Fibroblast of gingiva (primary cell): ENCODE measurements at regions not wholly inside any gene's neighbourhood (a gene's known extent, or its start where the extent isn't known, plus 50 kb on each side); places are given as distances from the start of the nearest gene placed in this dataset.

Experiments used
- DNase-seq: peaks from one replicate; pipeline ENCODE4 v3.0.0-alpha.2; 2011; ENCODE audit warnings: low read depth

DNA sequence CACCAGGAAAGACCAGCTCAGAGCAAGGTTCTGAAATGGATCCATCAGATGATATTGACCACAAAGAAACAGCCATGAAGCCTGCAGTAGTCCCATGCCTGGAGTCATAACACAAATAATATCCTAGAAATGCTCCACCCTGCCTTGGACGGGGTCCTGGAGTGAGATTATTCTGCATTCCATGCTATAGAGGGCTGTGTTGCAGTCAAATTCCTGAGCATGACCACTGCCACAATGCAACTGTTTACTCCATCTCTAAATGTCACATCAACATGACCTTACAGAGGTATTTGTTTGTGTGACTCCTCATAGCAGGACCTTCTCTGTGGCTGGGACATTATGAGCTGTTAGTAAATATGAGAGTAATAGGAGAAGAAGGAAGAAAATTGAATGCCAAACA, 257.5 kb upstream of the TCF21 start:
- peak; percentile 86 for DNase-seq

DNA sequence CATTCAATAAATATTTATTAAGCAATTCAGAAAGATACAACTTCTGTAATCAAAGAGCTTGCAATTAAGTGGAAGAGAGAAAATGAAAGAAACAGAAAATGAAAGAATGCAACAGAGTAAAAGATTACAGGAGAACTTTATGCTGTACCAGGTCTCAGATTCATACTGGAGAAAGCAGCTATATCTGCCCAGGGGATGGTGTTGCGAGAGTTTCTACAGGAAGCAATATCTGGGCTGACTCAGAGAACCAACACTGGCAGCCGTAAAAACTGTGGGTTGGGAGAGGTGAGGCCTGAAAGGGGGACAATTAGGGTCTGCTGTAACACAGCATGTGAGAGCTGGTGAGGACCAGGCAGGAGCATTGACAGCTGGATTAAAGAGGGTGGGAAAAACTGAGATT, 256.7 kb upstream of the TCF21 start:
- DNase-seq = peak; percentile 60

DNA sequence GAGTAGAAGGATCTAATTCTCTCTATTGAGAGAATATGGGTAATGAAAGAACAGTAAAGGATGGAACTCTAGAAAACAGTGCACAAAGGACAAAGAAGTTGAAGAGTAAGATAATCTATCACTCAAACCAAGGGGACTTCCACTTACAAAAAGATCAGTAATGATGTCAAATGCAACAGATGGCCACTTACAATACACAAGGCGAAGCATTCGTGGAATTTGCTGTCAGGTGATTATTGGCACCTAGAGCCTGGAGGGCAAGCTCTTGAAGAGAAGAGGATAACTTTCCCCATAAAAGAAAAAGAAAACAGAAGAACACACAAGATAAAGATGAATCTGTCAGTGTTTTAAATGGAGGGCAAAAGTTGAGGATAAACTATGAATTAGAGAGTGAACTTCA, 256.0 kb upstream of the TCF21 start:
- DNase-seq = no peak

DNA sequence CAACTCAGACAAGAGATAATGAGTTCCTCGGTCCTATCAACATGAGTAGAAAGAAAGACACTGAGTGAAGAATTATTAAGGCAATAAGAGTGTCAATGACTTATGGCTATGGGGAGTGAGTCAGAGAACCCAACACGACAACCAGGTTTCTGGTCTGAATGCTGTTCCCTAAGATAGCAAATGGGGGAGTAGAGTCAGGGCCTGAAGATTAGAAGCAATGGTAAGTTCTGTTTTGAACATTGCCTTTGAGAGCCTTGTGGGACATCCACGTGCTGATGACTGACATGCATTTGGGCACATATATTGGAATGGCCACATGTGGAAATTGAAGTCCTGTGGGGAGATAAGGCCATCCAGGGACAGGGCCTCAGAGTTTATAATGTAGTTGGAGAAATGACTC, 254.4 kb upstream of the TCF21 start:
- no peak for DNase-seq

DNA sequence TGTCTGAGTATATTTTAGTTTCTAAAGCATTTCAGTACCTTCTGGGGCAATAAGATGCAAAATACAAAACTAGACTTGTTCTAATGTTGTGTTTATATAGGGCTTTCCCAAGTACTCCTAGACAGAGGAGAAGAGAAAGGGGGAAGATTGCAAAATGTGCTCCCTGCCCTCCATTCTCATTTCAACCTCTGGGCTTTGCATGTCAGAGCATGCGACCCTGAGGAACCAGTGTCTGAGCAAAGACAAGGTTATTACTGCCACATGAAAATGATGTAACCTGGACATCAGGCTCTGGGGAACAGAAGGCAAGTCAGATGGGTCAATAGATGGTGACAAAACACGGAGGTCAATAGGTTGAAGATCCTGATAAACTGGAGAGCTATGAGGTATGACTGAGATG, 253.5 kb upstream of the TCF21 start:
- no peak for DNase-seq

DNA sequence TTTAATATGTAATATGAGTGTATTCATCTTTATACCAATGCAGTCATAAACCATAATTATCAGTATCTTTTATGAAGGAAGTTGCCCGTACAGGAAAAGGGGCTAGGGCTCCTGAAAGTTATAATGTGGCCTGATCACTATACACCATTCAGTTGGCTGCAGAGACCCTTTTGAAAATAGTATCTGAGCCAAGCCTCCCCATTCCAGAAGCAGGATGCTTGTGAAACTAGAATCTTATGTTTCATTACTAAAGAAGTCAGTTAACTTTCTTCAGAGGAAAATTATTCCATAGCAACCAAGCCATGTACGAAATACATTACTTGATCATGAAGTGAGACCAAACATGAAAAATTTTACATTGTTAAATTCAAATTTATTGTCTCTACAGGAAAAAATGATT, 251.5 kb upstream of the TCF21 start:
- peak; percentile 56 for DNase-seq

GRCh38 chr6:133637874-133638273, 251.0 kb upstream of the TCF21 start:
- DNase-seq = no peak

DNA sequence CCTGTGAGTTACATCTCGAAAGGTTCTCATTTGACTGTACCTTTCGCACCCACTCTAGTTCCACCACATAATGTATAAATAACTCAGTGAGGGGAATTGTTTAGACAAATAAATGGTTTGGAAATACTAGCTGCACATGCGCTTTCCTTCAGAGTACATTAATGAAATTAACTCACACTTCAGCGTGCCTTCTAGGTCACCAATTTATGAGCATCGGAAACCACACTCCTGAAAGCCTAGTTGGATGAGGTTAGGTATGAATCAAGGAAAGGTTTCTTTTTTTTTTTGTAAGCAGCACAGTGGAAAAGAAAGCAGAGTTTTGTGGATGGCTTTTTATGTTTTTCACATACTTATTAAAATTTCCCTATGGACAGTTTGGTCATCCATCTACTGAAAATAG, 247.8 kb upstream of the TCF21 start:
- no peak for DNase-seq

DNA sequence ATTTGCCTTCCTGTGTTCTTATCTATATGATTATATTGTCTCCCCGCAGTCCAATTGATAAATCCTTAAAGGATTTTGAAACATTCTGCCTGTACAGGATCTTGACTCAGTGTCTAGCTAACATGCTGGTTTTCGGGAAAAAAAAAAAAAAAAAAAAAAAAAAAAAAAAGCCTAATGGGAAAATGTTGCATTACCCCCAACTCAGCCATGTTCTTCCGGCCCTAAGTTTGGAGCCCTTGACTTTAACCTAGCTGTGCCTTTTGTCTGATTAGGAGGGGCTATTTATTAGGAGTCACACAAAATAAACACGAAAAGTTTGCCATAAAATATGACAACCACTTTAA, 244.4 kb upstream of the TCF21 start:
- no peak for DNase-seq

GRCh38 chr6:133644892-133645619, 243.9 kb upstream of the TCF21 start:
- peak; percentile 85 for DNase-seq

DNA sequence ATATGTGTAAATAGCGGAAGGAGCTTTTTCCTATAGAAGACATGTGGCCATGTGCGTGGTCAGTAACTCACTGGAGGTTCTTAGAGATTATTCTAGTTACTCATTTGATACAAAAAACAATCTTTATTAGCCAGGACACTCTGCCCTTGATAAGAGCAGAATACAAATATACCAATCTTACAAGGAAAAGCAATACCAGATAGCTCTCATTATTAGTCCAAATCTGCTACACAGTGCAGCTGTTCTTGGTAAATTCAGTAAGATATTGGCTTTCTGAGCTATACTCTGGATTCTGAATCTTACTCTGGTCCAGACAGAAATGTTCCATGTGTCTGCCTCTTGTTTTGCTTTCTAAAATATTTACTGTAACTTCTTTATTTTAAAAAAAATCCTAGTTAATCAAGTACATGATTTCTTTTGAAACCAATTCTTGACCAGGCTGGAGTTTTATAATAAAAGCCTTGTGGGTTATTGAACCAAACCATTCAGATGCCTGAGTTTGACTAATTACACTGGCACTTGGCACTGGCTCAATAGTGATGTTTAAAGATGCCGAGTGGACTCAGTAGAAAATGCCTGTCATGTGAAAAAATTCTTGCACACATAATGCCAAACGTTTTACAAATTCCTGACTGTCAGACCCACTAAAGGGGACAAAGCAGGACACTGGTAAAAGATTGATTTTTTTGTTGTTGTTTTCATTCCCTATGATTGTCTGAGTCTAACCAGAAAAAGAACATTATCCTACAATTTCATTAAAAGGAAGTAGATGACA, 242.8 kb upstream of the TCF21 start:
- DNase-seq = peak; percentile 90

DNA sequence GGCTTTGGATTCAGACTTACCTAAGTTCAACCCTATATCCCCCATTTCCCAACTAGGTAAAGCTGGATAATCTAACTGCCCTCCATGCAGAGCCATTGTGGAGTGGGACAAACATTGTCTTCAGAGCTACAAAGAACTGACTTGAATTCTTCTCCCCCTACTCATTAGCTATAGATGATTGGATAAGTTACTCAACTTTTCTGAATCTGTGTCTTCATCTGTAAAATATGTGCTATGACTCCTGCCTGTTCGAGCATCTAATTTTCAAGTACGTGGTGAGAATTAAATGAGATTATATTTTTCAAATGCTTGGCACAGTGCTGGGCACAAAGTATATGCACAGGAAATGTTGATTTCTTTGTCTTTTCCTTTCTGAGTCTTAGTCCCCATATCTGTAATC, 240.3 kb upstream of the TCF21 start:
- DNase-seq = no peak

- no peak for DNase-seq
Observed at GRCh38 chr6:133671376-133671775, 217.5 kb upstream of the TCF21 start.

DNA sequence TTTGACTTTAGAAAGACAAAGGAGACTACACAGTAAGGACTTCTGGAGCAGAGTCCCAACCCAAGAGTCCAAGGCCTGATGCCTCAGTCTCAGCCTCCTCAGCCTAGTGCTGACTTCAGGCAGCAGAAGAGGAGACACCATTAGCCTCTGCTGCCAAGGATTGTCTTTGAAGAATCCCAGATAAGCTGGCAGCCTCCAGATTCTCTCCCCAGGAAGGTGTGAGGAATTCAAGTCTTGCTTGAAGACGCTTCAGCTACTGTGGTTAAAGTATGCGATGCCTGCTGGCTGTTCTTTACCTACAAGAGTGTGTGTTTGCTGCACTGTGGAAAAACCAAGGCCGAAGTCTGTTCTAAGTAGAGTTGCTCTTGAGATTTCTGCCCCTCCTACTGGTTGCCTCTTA, 215.9 kb upstream of the TCF21 start:
- no peak for DNase-seq

- DNase-seq = no peak
Observed at GRCh38 chr6:133674661-133675060, 214.3 kb upstream of the TCF21 start.

GRCh38 chr6:133680994-133681393, 207.9 kb upstream of the TCF21 start:
- no peak for DNase-seq

GRCh38 chr6:133681891-133682290, 207.0 kb upstream of the TCF21 start:
- DNase-seq = no peak

GRCh38 chr6:133682506-133683307, 206.2 kb upstream of the TCF21 start:
- DNase-seq = no peak

GRCh38 chr6:133683308-133683580, 205.7 kb upstream of the TCF21 start:
- no peak for DNase-seq

- DNase-seq = no peak
Observed at GRCh38 chr6:133683606-133684005, 205.3 kb upstream of the TCF21 start.

DNA sequence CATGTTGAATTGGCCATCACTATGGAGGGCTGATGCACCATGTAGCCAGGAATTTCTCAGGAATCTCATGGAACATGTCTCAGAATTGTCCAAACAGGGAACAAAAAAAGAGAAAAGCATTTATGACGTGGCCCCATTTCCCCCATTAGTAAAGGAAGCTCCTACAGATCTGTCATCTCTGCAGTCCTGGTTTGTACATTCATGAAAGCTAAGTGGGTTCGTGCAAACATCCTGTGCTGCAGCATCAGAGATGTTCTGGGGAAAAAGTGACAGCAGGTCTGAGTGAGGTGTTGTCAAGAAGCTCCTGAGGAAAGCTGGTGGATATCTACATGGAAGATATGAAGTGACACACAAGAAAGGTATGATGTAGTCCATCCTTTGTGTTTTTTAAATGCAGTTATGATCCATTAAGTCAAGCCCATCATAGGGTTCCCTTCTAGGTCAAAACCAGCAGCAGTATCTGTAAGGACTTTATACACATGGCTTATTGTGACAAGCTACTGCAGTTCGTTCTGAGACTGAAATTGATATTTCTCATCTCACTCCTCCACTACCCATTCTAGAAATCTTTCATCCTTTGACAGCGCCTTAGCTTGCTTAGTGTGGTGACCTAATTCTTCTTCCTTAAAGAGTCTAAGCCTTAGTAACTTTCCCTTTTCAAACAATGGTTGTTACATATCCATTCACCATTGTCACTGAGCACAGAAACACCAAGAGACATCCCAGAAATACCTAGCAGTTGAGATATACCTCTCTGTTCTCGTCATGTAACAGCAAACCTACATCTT, 200.0 kb upstream of the TCF21 start:
- DNase-seq = no peak

DNA sequence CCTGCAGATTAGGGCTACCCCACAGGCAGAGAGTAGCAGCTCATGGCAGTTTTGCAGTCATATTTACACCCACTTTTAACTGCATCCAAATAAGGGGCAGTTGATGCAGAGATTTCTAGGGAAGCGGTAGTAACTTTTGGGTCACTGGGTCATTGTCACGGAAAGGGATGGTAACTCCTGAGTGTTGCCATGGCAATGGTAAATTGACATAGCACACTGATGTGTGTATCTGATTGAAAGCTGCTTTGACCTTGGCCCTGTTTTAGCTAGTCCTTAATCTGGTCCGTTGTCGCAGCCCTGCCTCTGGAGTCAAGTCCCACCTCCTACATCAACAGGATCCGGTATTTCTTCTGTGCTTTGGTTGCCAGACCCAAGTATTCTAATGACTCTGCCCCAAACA, 199.1 kb upstream of the TCF21 start:
- DNase-seq = no peak

GRCh38 chr6:133693565-133693964, 195.3 kb upstream of the TCF21 start:
- DNase-seq = no peak
